K562 (cell line): ENCODE measurements at regions not wholly inside any gene's neighbourhood (a gene's known extent, or its start where the extent isn't known, plus 50 kb on each side); places are given as distances from the start of the nearest gene placed in this dataset.

Experiments
- ATAC-seq: fragments of 200-7000 bp; cut with Tn5 transposase; 3 replicates; pipeline ENCODE4 v1.9.1; 2020; ENCODE audit warnings: moderate library complexity
- BruUV-seq: library from RNA; stranded (reverse); fragments of 400-500 nt; replicated peaks from 2 replicates; lab custom pipeline; 2021; lab: Mats Ljungman, UMichigan
- CTCF ChIA-PET: fragments of 300-600 bp; formaldehyde crosslinking; extraction: SDS; loops from one replicate; lab custom pipeline; 2021; ENCODE audit warnings: low intra/inter-chr PET ratio; lab: Yijun Ruan, JAX
- POLR2A ChIA-PET: fragments of 300-600, 350-650 bp; sonication (Branson Sonifier 250); formaldehyde crosslinking; extraction: SDS; loops from one replicate; lab custom pipeline; 2021; ENCODE audit warnings: antibody characterized with exemption, inconsistent platforms; lab: Yijun Ruan, JAX
- DNase-seq, 4 experiments: peaks; one replicate each; pipeline versions ENCODE4 v3.0.0 to v3.0.0-alpha.2; 2011 to 2018; ENCODE audit warnings: low spot score in 3 of 4, mixed read lengths in 3 of 4; ENCODE audit errors: extremely low read depth in 1 of 4
- FAIRE-seq: peaks from 2 replicates; lab custom pipeline; 2011; peaks lifted over from hg19 to GRCh38; lab: Jason Lieb, UNC
- H2AFZ ChIP-seq: 2 replicates; pipeline ENCODE4 v1.6.0; 2011; ENCODE audit warnings: low read depth, low read length, control low read depth, inconsistent platforms
- H3K27ac ChIP-seq: fragments of 200-600 bp; 3 replicates; pipeline ENCODE4 v1.8.0; 2011; ENCODE audit warnings: low read depth, mild to moderate bottlenecking, control low read depth, inconsistent platforms, low read length, moderate library complexity, mixed read lengths; ENCODE audit errors: extremely low read depth
- H3K27me3 ChIP-seq, 2 experiments: fragments of 300-600 bp in 1 of 2; 2 replicates in 1 of 2; 3 replicates in 1 of 2; pipeline versions ENCODE4 v1.6.0 to v1.8.0; 2011; ENCODE audit warnings: inconsistent platforms in 2 of 2, low read length in 2 of 2, mild to moderate bottlenecking in 1 of 2, mixed read lengths in 1 of 2, moderate library complexity in 1 of 2; ENCODE audit not compliant: control insufficient read depth in 2 of 2, insufficient read depth in 2 of 2
- H3K36me3 ChIP-seq: fragments of 300-600 bp; 3 replicates; pipeline ENCODE4 v1.8.0; 2011; ENCODE audit warnings: mild to moderate bottlenecking, low read length, inconsistent platforms; ENCODE audit not compliant: control insufficient read depth, insufficient read depth
- H3K4me1 ChIP-seq, 2 experiments: fragments of 200-600 bp in 1 of 2; replicated peaks in 1 of 2; 2 replicates in 1 of 2; 3 replicates in 1 of 2; pipeline versions ENCODE4 v1.5.1 to v1.8.0; 2011; ENCODE audit warnings: inconsistent platforms in 2 of 2, low read length in 2 of 2, mild to moderate bottlenecking in 1 of 2, mixed read lengths in 1 of 2, moderate library complexity in 1 of 2; ENCODE audit not compliant: control insufficient read depth in 2 of 2, insufficient read depth in 2 of 2
- H3K4me2 ChIP-seq: 2 replicates; pipeline ENCODE4 v1.6.1; 2011; ENCODE audit warnings: low read length, control low read depth, inconsistent platforms, mixed read lengths; ENCODE audit not compliant: insufficient read depth
- H3K4me3 ChIP-seq: fragments of 200-600 bp; sonication (generic), shearing (Covaris generic); 2 replicates; pipeline ENCODE4 v1.5.1; 2016; ENCODE audit warnings: control low read depth, inconsistent platforms
- H3K79me2 ChIP-seq: fragments of 200-600 bp; 3 replicates; pipeline ENCODE4 v1.8.0; 2011; ENCODE audit warnings: low read length, inconsistent platforms; ENCODE audit not compliant: control insufficient read depth, insufficient read depth
- H3K9ac ChIP-seq, 2 experiments: 2 replicates each; pipeline versions ENCODE4 v1.6.0 to v1.6.1; 2011; ENCODE audit warnings: low read depth in 2 of 2, low read length in 2 of 2, control low read depth in 1 of 2, inconsistent platforms in 1 of 2, mild to moderate bottlenecking in 1 of 2, mixed read lengths in 1 of 2; ENCODE audit not compliant: insufficient read depth in 1 of 2
- H3K9me1 ChIP-seq: one replicate; pipeline ENCODE4 v1.6.0; 2011; ENCODE audit warnings: inconsistent platforms, mild to moderate bottlenecking, low read length, moderate library complexity; ENCODE audit not compliant: control insufficient read depth, insufficient read depth
- H3K9me3 ChIP-seq: replicated peaks from 2 replicates; pipeline ENCODE4 v1.5.1; 2011; ENCODE audit warnings: low read depth, low read length, inconsistent platforms; ENCODE audit not compliant: control insufficient read depth, insufficient read depth
- H4K20me1 ChIP-seq: replicated peaks from 2 replicates; pipeline ENCODE4 v1.6.1; 2011; ENCODE audit warnings: low read length, inconsistent platforms, mixed read lengths; ENCODE audit not compliant: control insufficient read depth, insufficient read depth
- BCOR ChIP-seq: fragments of 450-650 bp; IDR thresholded peaks from 2 replicates; pipeline ENCODE4 v1.6.1; 2016
- CBFA2T3 ChIP-seq: fragments of 450-650 bp; IDR thresholded peaks from 2 replicates; pipeline ENCODE4 v1.6.1; 2017
- CBX3 ChIP-seq, 2 experiments: IDR thresholded peaks; 1 replicate in 1 of 2; 2 replicates in 1 of 2; pipeline ENCODE4 v1.6.1; 2012; ENCODE audit warnings: inconsistent platforms in 2 of 2, low read length in 2 of 2, borderline replicate concordance in 1 of 2, control low read depth in 1 of 2
- CC2D1A ChIP-seq: fragments of 450-650 bp; IDR thresholded peaks from 2 replicates; pipeline ENCODE4 v1.6.1; 2017; ENCODE audit warnings: mild to moderate bottlenecking
- ESRRA ChIP-seq: fragments of 450-650 bp; IDR thresholded peaks from 2 replicates; pipeline ENCODE4 v1.6.1; 2014; ENCODE audit warnings: low read depth, mild to moderate bottlenecking, moderate library complexity, borderline replicate concordance
- GTF2E2 ChIP-seq: fragments of 200-800 bp; sonication (Bioruptor generic); IDR thresholded peaks from 2 replicates; pipeline ENCODE4 v1.6.1; 2016; ENCODE audit warnings: missing genetic modification characterization, missing compliant biosample characterization
- HDGF ChIP-seq: fragments of 450-650 bp; IDR thresholded peaks from 2 replicates; pipeline ENCODE4 v1.6.1; 2016
- SAP30 ChIP-seq: fragments of 200-600 bp; sonication (generic); IDR thresholded peaks from 2 replicates; pipeline ENCODE4 v1.6.1; 2012; ENCODE audit warnings: borderline replicate concordance, low read depth, mild to moderate bottlenecking, moderate library complexity, low read length, control low read depth, inconsistent platforms; ENCODE audit not compliant: insufficient read depth, poor library complexity, severe bottlenecking
- SOX6 ChIP-seq: fragments of 450-650 bp; IDR thresholded peaks from 2 replicates; pipeline ENCODE4 v1.6.1; 2014; ENCODE audit warnings: mild to moderate bottlenecking
- U2AF2 ChIP-seq: fragments of 200-400 bp; formaldehyde crosslinking; optimal IDR thresholded peaks from 2 replicates; pipeline ENCODE3; 2017; ENCODE audit warnings: low read depth, mild to moderate bottlenecking, low read length
- ZBTB2 ChIP-seq: fragments of 450-650 bp; IDR thresholded peaks from 2 replicates; pipeline ENCODE4 v1.6.1; 2016; ENCODE audit warnings: antibody characterized with exemption
- ZNF175 ChIP-seq: fragments of 200-800 bp; sonication (Bioruptor generic); IDR thresholded peaks from 2 replicates; pipeline ENCODE4 v1.6.1; 2016; ENCODE audit warnings: low read depth, mild to moderate bottlenecking, missing genetic modification characterization, missing compliant biosample characterization
- ZNF274 ChIP-seq: IDR thresholded peaks from 2 replicates; pipeline ENCODE4 v1.6.1; 2011; ENCODE audit warnings: low read depth, mild to moderate bottlenecking, low read length, moderate library complexity, borderline replicate concordance
- ZNF589 ChIP-seq: fragments of 200-800 bp; sonication (Bioruptor generic); IDR thresholded peaks from 2 replicates; pipeline ENCODE4 v1.6.1; 2016; ENCODE audit warnings: low read depth, missing genetic modification characterization, missing compliant biosample characterization
- WGBS: fragments of 100-300 bp; shearing (Covaris generic); methylation state at CpG from one replicate; pipeline ENCODE4 v1.1.6; 2016; ENCODE audit warnings: low coverage, mixed read lengths; ENCODE audit not compliant: insufficient coverage; ENCODE audit errors: missing lambda C conversion rate; 5-methylcytosine and 5-hydroxymethylcytosine counted together
- in situ Hi-C: fragments of 300-500 bp; cut with MboI; formaldehyde crosslinking; loops from 4 replicates; pipeline ENCODE4 v1.15.0; 2018; ENCODE audit warnings: inconsistent platforms, mixed read lengths
- intact Hi-C: fragments of 100-400 bp; cut with micrococcal nuclease; formaldehyde crosslinking; loops from 2 replicates; pipeline ENCODE4 v1.14.2; 2022
- TF ChIP-seq, protein P1 (sequence below): fragments of 250-450 bp; sonication (Bioruptor Pico); IDR thresholded peaks from 2 replicates; pipeline ENCODE4 v1.5.0; 2021; ENCODE audit warnings: mild to moderate bottlenecking, borderline replicate concordance

DNA sequence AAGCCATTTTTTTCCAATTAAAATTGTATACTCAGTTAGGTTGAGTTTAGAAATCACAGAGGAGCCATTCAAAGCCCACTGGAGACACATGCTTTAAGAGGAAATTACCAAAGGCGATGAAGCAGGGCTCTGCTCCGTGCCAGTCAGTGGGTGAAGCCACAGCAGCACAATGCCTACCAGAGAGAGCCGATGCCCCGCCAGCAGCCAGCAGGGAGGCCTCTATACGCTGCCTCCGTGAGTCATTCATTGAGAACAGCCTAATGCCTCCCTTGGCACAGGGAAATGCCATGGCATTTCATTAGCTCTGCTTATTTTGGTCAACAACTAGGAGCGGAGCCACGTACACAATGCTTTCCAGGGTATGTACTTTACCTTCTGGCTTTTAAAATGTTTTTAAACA is 197.8 kb upstream of the FRMD6 start:
- Histone ChIP-seq H3K9me3 (no peaks in the 10 kb centered on the region), H3K27me3 (no peaks in the 10 kb centered on the region), H3K36me3 (no peaks in the 10 kb centered on the region), H4K20me1 (no peaks in the 10 kb centered on the region), H3K4me2 (no peak overlapping the region), H3K9ac (no peak overlapping the region), H3K27ac (no peak overlapping the region), H2AFZ (no peak overlapping the region), H3K4me3 (no peak overlapping the region), H3K79me2 (no peaks in the 10 kb centered on the region)
- DNase-seq: no peak
- intact Hi-C loops (no loop called here), in situ Hi-C loops (no loop called here)
- FAIRE-seq: no peak
- ATAC-seq: no peak
- no TSS peak for BruUV-seq
- CTCF ChIA-PET: no interaction called here
- 0% methylated on average over 7 of the region's 8 CpGs for WGBS
- TF ChIP-seq SOX6 (no peak), ZNF589 (no peak), ZNF274 (no peak), CC2D1A (no peak)
- TF ChIP-seq, all 486 proteins: peak for 0
- Histone ChIP-seq H3K9me1 (no peaks in the 10 kb centered on the region), H3K4me1 (no peaks in the 10 kb centered on the region)
- POLR2A ChIA-PET: no interaction called here

DNA sequence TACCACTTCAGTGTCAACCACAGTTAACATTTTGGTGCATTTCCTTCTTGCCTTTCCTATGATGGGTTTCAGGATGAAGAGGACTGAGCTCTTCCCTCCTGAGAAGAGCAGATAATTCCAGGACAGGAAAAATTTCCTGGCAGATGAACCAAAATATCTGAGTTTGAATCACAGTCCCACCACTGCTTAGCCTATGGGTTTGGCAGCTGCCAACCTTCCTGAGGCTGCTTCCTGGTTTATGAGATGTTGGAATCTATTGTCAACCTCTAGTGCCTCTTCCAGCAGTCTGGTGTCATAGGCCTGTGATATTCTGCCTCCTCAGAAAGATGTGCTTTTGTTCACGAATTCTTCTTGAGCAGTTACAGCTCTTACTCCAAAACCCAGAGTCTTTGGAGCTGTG is 197.4 kb upstream of the FRMD6 start:
- WGBS: 0% methylated on average over 1 of the region's 1 CpG
- no peaks in the 10 kb centered on the region for H3K4me1 ChIP-seq
- no peaks in the 10 kb centered on the region for H3K79me2 ChIP-seq
- POLR2A ChIA-PET: no interaction called here
- CTCF ChIA-PET: no interaction called here
- no peak overlapping the region for H2AFZ ChIP-seq
- H3K27me3 ChIP-seq: no peaks in the 10 kb centered on the region
- FAIRE-seq (no peak), ATAC-seq (no peak), DNase-seq (no peak)
- H3K9ac ChIP-seq: no peak overlapping the region
- no peak overlapping the region for H3K4me3 ChIP-seq
- BruUV-seq: no TSS peak
- H3K4me2 ChIP-seq: no peak overlapping the region
- no peaks in the 10 kb centered on the region for H3K9me3 ChIP-seq
- no peak overlapping the region for H3K27ac ChIP-seq
- intact Hi-C loops (no loop called here), in situ Hi-C loops (no loop called here)
- no peaks in the 10 kb centered on the region for H3K36me3 ChIP-seq
- H3K9me1 ChIP-seq: no peaks in the 10 kb centered on the region
- no peaks in the 10 kb centered on the region for H4K20me1 ChIP-seq
- TF ChIP-seq ESRRA (no peak), CBFA2T3 (no peak), CBX3 (IDR thresholded peaks at IDR 0.05; ENCODE audit: borderline replicate concordance in 1 of 2, low read length in 2 of 2) (no peak), U2AF2 (no peak), ZBTB2 (no peak), SAP30 (no peak), HDGF (no peak), ZNF175 (no peak), BCOR (no peak), GTF2E2 (tag) (no peak)
- TF ChIP-seq, protein P1, sequence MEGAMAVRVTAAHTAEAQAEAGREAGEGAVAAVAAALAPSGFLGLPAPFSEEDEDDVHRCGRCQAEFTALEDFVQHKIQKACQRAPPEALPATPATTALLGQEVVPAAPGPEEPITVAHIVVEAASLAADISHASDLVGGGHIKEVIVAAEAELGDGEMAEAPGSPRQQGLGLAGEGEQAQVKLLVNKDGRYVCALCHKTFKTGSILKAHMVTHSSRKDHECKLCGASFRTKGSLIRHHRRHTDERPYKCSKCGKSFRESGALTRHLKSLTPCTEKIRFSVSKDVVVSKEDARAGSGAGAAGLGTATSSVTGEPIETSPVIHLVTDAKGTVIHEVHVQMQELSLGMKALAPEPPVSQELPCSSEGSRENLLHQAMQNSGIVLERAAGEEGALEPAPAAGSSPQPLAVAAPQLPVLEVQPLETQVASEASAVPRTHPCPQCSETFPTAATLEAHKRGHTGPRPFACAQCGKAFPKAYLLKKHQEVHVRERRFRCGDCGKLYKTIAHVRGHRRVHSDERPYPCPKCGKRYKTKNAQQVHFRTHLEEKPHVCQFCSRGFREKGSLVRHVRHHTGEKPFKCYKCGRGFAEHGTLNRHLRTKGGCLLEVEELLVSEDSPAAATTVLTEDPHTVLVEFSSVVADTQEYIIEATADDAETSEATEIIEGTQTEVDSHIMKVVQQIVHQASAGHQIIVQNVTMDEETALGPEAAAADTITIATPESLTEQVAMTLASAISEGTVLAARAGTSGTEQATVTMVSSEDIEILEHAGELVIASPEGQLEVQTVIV (CRISPR knock-in tag): no peak
